Ovary (tissue), 3 donors: ENCODE measurements at regions not wholly inside any gene's neighbourhood (a gene's known extent, or its start where the extent isn't known, plus 50 kb on each side); places are given as distances from the start of the nearest gene placed in this dataset.

Source experiments
- POLR2A ChIP-seq: fragments of 450-650 bp; IDR thresholded peaks from one replicate; pipeline ENCODE4 v1.6.1; 2017; ENCODE audit warnings: antibody characterized with exemption, mild to moderate bottlenecking, moderate library complexity
- TF ChIP-seq, protein P1 (sequence below), 3 donors: fragments of 450-650 bp in 2 of 3; fragments of 200-600 bp in 1 of 3; IDR thresholded peaks; one replicate each; pipeline versions ENCODE4 v1.5.1 to v1.8.0; 2016 to 2022; ENCODE audit warnings: antibody characterized with exemption in 3 of 3, mild to moderate bottlenecking in 1 of 3
- donor health status: DM: no; HTN: no; CAD: no.

DNA sequence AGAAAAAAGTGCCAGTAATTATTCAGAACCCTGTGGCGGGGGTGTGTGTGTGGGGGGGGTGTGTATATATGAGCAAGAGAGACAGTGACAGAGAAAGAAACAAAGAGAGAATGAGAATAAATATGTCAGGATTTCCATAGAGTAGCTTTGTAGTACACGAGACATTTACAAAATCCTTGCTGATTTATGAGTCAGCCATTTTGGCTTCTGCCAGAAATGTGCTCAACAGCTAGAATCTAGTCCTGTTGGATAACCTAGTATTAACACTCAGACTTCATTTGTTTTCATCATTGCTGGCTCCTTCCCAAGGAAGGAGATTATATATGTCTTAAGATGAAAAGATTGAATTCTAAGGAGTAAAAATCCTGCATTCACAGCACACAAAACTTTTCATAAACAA is 140.5 kb upstream of the HNRNPA3 start:
- TF ChIP-seq POLR2A, result no peak
- TF ChIP-seq, protein P1, sequence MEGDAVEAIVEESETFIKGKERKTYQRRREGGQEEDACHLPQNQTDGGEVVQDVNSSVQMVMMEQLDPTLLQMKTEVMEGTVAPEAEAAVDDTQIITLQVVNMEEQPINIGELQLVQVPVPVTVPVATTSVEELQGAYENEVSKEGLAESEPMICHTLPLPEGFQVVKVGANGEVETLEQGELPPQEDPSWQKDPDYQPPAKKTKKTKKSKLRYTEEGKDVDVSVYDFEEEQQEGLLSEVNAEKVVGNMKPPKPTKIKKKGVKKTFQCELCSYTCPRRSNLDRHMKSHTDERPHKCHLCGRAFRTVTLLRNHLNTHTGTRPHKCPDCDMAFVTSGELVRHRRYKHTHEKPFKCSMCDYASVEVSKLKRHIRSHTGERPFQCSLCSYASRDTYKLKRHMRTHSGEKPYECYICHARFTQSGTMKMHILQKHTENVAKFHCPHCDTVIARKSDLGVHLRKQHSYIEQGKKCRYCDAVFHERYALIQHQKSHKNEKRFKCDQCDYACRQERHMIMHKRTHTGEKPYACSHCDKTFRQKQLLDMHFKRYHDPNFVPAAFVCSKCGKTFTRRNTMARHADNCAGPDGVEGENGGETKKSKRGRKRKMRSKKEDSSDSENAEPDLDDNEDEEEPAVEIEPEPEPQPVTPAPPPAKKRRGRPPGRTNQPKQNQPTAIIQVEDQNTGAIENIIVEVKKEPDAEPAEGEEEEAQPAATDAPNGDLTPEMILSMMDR (IDR thresholded peaks at IDR 0.05), result no peak
